Astrocyte (in vitro differentiated cells and primary cell): ENCODE measurements at regions not wholly inside any gene's neighbourhood (a gene's known extent, or its start where the extent isn't known, plus 50 kb on each side); places are given as distances from the start of the nearest gene placed in this dataset.
A peak's percentile ranks its signal among the peaks of the same experiment; 100 is the strongest.

Experiments
- DNase-seq: peaks from one replicate; pipeline ENCODE4 v3.0.0-alpha.2; 2010; ENCODE audit warnings: low read depth
- FAIRE-seq: peaks from 2 replicates; lab custom pipeline; 2011; peaks lifted over from hg19 to GRCh38; lab: Jason Lieb, UNC
- H2AFZ ChIP-seq: 2 replicates; pipeline ENCODE4 v1.6.0; 2012; ENCODE audit warnings: low read depth, low read length, inconsistent platforms
- H3K27ac ChIP-seq: 2 replicates; pipeline ENCODE4 v1.5.1; 2011; ENCODE audit warnings: low read depth, low read length, inconsistent platforms
- H3K27me3 ChIP-seq: 2 replicates; pipeline ENCODE4 v1.6.0; 2011; ENCODE audit warnings: low read length, inconsistent platforms; ENCODE audit not compliant: insufficient read depth
- H3K36me3 ChIP-seq: 2 replicates; pipeline ENCODE4 v1.5.1; 2011; ENCODE audit warnings: low read length, inconsistent platforms; ENCODE audit not compliant: insufficient read depth
- H3K4me1 ChIP-seq: 2 replicates; pipeline ENCODE4 v1.5.1; 2011; ENCODE audit warnings: low read length, inconsistent platforms; ENCODE audit not compliant: insufficient read depth
- H3K4me2 ChIP-seq: 2 replicates; pipeline ENCODE4 v1.6.0; 2012; ENCODE audit warnings: low read length, inconsistent platforms
- H3K4me3 ChIP-seq: 2 replicates; pipeline ENCODE4 v1.5.1; 2011; ENCODE audit warnings: low read depth, mild to moderate bottlenecking, low read length, inconsistent platforms; ENCODE audit not compliant: insufficient read depth
- H3K79me2 ChIP-seq: 2 replicates; pipeline ENCODE4 v1.6.0; 2012; ENCODE audit warnings: mild to moderate bottlenecking, low read length, inconsistent platforms; ENCODE audit not compliant: insufficient read depth
- H3K9ac ChIP-seq: 2 replicates; pipeline ENCODE4 v1.6.0; 2012; ENCODE audit warnings: mild to moderate bottlenecking, low read length, inconsistent platforms
- H3K9me3 ChIP-seq: 2 replicates; pipeline ENCODE4 v1.5.1; 2012; ENCODE audit warnings: low read depth, mild to moderate bottlenecking, low read length, inconsistent platforms; ENCODE audit not compliant: insufficient read depth
- H4K20me1 ChIP-seq: 2 replicates; pipeline ENCODE4 v1.6.0; 2012; ENCODE audit warnings: low read length, inconsistent platforms; ENCODE audit not compliant: insufficient read depth
- H3K27ac Mint-ChIP-seq: one replicate; pipeline ENCODE4 v1.8.0; 2021; ENCODE audit warnings: mild to moderate bottlenecking, mixed read lengths; ENCODE audit not compliant: unreplicated experiment
- H3K27me3 Mint-ChIP-seq: one replicate; pipeline ENCODE4 v1.8.0; 2021; ENCODE audit warnings: low read depth, mixed read lengths; ENCODE audit not compliant: unreplicated experiment
- H3K36me3 Mint-ChIP-seq: one replicate; pipeline ENCODE4 v1.8.0; 2021; ENCODE audit warnings: low read depth, mixed read lengths; ENCODE audit not compliant: unreplicated experiment
- H3K4me1 Mint-ChIP-seq: one replicate; pipeline ENCODE4 v1.8.0; 2021; ENCODE audit warnings: low read depth, mixed read lengths; ENCODE audit not compliant: unreplicated experiment
- H3K4me3 Mint-ChIP-seq: one replicate; pipeline ENCODE4 v1.8.0; 2021; ENCODE audit warnings: mild to moderate bottlenecking, moderate library complexity, mixed read lengths; ENCODE audit not compliant: unreplicated experiment
- H3K9me3 Mint-ChIP-seq: one replicate; pipeline ENCODE4 v1.8.0; 2021; ENCODE audit warnings: mild to moderate bottlenecking, mixed read lengths; ENCODE audit not compliant: unreplicated experiment
- EZH2 ChIP-seq: IDR thresholded peaks from 2 replicates; pipeline ENCODE4 v1.6.1; 2012; ENCODE audit warnings: mild to moderate bottlenecking, low read length, inconsistent platforms; ENCODE audit not compliant: insufficient read depth
- TF ChIP-seq, protein P1 (sequence below): IDR thresholded peaks from 2 replicates; pipeline ENCODE4 v1.5.1; 2011; ENCODE audit warnings: low read depth, mild to moderate bottlenecking, inconsistent platforms, low read length, moderate library complexity; ENCODE audit not compliant: insufficient read depth

DNA sequence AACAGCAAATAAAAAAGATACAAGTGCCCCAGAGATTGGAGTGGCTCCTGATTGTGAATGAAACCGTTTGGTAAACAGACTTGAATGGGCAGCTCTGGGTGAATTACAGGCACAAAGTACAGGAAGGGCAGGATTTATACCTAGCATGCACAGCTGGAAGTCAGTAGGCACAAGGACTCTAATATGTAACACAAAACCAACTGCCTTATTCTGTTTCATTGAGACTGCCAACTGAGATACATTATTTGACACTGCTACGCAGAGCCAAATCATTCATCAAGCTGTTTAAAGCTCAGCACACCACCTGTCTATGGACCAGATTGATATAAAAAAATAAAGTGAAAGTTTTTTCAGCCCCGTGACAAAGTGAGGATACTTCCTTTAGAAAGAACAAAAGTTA is 541.2 kb downstream of the NUP35 start:
- no peak overlapping the region for H3K4me3 ChIP-seq
- Mint-ChIP-seq H3K9me3 (no peaks in the 10 kb centered on the region), H3K4me1 (peaks cover 6% of the 10 kb centered on the region), H3K4me3 (no peak overlapping the region), H3K36me3 (no peaks in the 10 kb centered on the region), H3K27ac (no peak overlapping the region), H3K27me3 (no peaks in the 10 kb centered on the region)
- no peaks in the 10 kb centered on the region for H3K27me3 ChIP-seq
- FAIRE-seq (no peak), DNase-seq (peak; percentile 0)
- H3K27ac ChIP-seq: no peak overlapping the region
- no peaks in the 10 kb centered on the region for H3K36me3 ChIP-seq
- no peak overlapping the region for H3K9ac ChIP-seq
- no peaks in the 10 kb centered on the region for H3K9me3 ChIP-seq
- H3K4me1 ChIP-seq: peaks cover 9% of the 10 kb centered on the region
- peak overlapping the region; percentile 38 for H3K4me2 ChIP-seq
- H2AFZ ChIP-seq: no peak overlapping the region
- TF ChIP-seq, protein P1, sequence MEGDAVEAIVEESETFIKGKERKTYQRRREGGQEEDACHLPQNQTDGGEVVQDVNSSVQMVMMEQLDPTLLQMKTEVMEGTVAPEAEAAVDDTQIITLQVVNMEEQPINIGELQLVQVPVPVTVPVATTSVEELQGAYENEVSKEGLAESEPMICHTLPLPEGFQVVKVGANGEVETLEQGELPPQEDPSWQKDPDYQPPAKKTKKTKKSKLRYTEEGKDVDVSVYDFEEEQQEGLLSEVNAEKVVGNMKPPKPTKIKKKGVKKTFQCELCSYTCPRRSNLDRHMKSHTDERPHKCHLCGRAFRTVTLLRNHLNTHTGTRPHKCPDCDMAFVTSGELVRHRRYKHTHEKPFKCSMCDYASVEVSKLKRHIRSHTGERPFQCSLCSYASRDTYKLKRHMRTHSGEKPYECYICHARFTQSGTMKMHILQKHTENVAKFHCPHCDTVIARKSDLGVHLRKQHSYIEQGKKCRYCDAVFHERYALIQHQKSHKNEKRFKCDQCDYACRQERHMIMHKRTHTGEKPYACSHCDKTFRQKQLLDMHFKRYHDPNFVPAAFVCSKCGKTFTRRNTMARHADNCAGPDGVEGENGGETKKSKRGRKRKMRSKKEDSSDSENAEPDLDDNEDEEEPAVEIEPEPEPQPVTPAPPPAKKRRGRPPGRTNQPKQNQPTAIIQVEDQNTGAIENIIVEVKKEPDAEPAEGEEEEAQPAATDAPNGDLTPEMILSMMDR: no peak
- no peak for TF ChIP-seq EZH2
- no peaks in the 10 kb centered on the region for H3K79me2 ChIP-seq
- no peaks in the 10 kb centered on the region for H4K20me1 ChIP-seq

DNA sequence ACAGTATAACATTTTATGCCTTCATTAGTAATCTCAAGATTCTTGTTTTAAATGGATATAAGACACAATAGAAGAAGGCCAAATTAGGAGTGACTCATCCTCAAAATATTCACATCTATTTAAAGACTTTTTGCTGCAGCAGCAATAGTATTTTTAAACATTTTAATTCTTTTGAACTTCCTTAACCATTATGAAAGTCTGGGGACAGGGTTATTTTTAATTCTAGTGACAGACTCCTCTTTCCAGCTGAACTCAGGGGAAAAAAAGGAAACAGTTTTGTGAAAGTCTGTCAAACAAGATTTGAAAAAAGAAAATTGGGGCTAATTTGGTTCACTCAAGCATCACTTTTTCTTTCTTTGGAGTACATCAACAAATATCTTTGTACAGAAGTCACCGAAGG is 541.8 kb downstream of the NUP35 start:
- no peaks in the 10 kb centered on the region for H3K27me3 Mint-ChIP-seq
- H3K9me3 ChIP-seq: no peaks in the 10 kb centered on the region
- H3K27ac ChIP-seq: no peak overlapping the region
- H3K9ac ChIP-seq: no peak overlapping the region
- no peaks in the 10 kb centered on the region for H3K27me3 ChIP-seq
- H3K4me1 Mint-ChIP-seq: peaks cover 6% of the 10 kb centered on the region
- H3K9me3 Mint-ChIP-seq: no peaks in the 10 kb centered on the region
- no peaks in the 10 kb centered on the region for H3K36me3 ChIP-seq
- DNase-seq (peak; percentile 61), FAIRE-seq (no peak)
- H3K4me3 ChIP-seq: no peak overlapping the region
- H3K4me1 ChIP-seq: peaks cover 9% of the 10 kb centered on the region
- no peak overlapping the region for H3K4me3 Mint-ChIP-seq
- TF ChIP-seq, protein P1: no peak
- no peak for TF ChIP-seq EZH2
- no peak overlapping the region for H3K27ac Mint-ChIP-seq
- no peak overlapping the region for H2AFZ ChIP-seq
- no peaks in the 10 kb centered on the region for H4K20me1 ChIP-seq
- peak overlapping the region; percentile 38 for H3K4me2 ChIP-seq
- H3K36me3 Mint-ChIP-seq: no peaks in the 10 kb centered on the region
- no peaks in the 10 kb centered on the region for H3K79me2 ChIP-seq

DNA sequence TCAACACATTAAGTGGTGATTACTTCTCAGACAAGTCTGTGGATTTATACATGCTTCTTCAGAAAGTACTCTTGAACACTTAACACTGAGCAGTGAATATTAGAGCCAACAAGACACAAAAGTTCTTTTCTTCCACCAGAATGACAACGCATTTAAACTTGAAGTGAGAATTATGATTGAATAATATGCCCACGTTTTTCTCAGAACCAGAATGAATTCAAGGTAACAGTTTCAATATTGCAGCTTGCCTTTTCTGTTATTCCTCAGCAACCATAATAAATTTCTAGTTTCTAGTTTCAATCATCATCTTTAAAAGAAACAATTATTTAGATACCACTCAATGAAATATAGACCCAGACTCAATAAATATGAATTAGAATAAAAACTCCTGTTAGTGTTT is 547.0 kb downstream of the NUP35 start:
- no peaks in the 10 kb centered on the region for H3K79me2 ChIP-seq
- no peaks in the 10 kb centered on the region for H4K20me1 ChIP-seq
- no peaks in the 10 kb centered on the region for H3K9me3 ChIP-seq
- Mint-ChIP-seq H3K9me3 (no peaks in the 10 kb centered on the region), H3K36me3 (no peaks in the 10 kb centered on the region), H3K4me1 (peaks cover 1% of the 10 kb centered on the region), H3K4me3 (no peak overlapping the region), H3K27me3 (no peaks in the 10 kb centered on the region), H3K27ac (no peak overlapping the region)
- FAIRE-seq (no peak), DNase-seq (no peak)
- H3K4me2 ChIP-seq: no peak overlapping the region
- TF ChIP-seq, protein P1: no peak
- no peak for TF ChIP-seq EZH2
- no peaks in the 10 kb centered on the region for H3K36me3 ChIP-seq
- no peak overlapping the region for H3K27ac ChIP-seq
- H3K4me1 ChIP-seq: peaks cover under 1% of the 10 kb centered on the region
- no peaks in the 10 kb centered on the region for H3K27me3 ChIP-seq
- no peak overlapping the region for H3K4me3 ChIP-seq
- no peak overlapping the region for H3K9ac ChIP-seq
- H2AFZ ChIP-seq: no peak overlapping the region
